ENCODE measurements at regions not wholly inside any gene's neighbourhood (a gene's known extent, or its start where the extent isn't known, plus 50 kb on each side); places are given as distances from the start of the nearest gene placed in this dataset.
"Not testable (repeated sequence)": the region's sequence is repeated elsewhere in the genome, so short reads cannot be mapped to it uniquely, and the experiment has no call there.

DNA sequence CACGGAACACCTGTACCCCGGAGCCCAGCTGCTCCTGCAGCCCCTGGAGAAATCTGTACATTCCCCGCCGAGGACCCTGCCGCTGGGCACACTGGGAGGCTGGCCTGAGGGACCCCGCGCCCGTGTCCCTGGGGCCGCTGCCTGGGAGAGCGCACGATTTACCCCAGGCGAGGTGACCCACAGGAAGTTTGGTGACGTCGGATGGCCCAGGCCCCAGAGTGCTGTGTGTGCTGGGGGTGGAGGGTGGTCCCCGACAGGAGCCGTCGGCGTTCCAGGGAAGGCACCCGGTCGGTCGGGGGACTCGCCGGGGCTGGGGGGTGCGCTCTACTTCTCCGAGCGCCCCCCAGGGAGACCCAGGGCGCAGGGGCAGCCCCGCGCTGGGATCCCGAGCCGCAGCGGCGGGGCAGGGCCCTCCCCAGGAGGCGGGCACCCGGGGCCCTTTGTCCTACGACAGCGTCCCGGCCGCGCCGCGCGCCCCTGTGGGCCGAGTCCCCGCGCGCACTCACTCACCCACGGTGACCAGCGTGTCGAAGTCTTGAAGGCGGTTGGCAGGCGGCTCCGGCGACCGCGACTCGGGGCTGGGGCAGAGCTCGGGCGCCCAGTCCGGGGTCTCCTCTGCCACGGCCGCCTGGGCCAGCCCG lies 167.9 kb upstream of the PRKX start:
- TF ChIP-seq, protein P1, sequence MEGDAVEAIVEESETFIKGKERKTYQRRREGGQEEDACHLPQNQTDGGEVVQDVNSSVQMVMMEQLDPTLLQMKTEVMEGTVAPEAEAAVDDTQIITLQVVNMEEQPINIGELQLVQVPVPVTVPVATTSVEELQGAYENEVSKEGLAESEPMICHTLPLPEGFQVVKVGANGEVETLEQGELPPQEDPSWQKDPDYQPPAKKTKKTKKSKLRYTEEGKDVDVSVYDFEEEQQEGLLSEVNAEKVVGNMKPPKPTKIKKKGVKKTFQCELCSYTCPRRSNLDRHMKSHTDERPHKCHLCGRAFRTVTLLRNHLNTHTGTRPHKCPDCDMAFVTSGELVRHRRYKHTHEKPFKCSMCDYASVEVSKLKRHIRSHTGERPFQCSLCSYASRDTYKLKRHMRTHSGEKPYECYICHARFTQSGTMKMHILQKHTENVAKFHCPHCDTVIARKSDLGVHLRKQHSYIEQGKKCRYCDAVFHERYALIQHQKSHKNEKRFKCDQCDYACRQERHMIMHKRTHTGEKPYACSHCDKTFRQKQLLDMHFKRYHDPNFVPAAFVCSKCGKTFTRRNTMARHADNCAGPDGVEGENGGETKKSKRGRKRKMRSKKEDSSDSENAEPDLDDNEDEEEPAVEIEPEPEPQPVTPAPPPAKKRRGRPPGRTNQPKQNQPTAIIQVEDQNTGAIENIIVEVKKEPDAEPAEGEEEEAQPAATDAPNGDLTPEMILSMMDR (conservative IDR thresholded peaks at IDR 0.05; ENCODE audit: low read depth, low read length) = not testable (repeated sequence)
- not testable (repeated sequence) for TF ChIP-seq RFX5 (IDR thresholded peaks at IDR 0.05; ENCODE audit: low read depth, low read length); MXI1 (IDR thresholded peaks at IDR 0.05; ENCODE audit: borderline replicate concordance, low read depth, low read length); RCOR1 (IDR thresholded peaks at IDR 0.05; ENCODE audit: insufficient replicate concordance, low read length); POLR2A (IDR thresholded peaks at IDR 0.05; ENCODE audit: low read depth, low read length); FOS (IDR thresholded peaks at IDR 0.05; ENCODE audit: low read depth, low read length)

Measured in IMR-90 (cell line).